ENCODE measurements at regions not wholly inside any gene's neighbourhood (a gene's known extent, or its start where the extent isn't known, plus 50 kb on each side); places are given as distances from the start of the nearest gene placed in this dataset.
A peak's percentile ranks its signal among the peaks of the same experiment; 100 is the strongest.
"Not testable (repeated sequence)": the region's sequence is repeated elsewhere in the genome, so short reads cannot be mapped to it uniquely, and the experiment has no call there.

GRCh38 chr4:115275615-115276014 lies 162.2 kb upstream of the NDST4 start:
- no peak for DNase-seq

- DNase-seq, result peak; percentile 17
These were observed 161.1 kb upstream of the NDST4 start for GRCh38 chr4:115274545-115274944.

- DNase-seq, result peak; percentile 47
These were observed 159.2 kb upstream of the NDST4 start for GRCh38 chr4:115272594-115272993.

- DNase-seq, result peak; percentile 70
These were observed 158.8 kb upstream of the NDST4 start for GRCh38 chr4:115272185-115272584.

GRCh38 chr4:115260195-115260594 lies 146.8 kb upstream of the NDST4 start:
- no peak for DNase-seq

- DNase-seq, result no peak
These were observed 146.2 kb upstream of the NDST4 start for GRCh38 chr4:115259642-115260041.

- no peak for DNase-seq
These were observed 136.4 kb upstream of the NDST4 start for GRCh38 chr4:115249808-115250207.

- DNase-seq, result peak; percentile 35
These were observed 121.1 kb upstream of the NDST4 start for GRCh38 chr4:115234405-115235093.

GRCh38 chr4:115233600-115233999 lies 120.2 kb upstream of the NDST4 start:
- no peak for DNase-seq

- no peak for DNase-seq
These were observed 116.5 kb upstream of the NDST4 start for GRCh38 chr4:115229873-115230272.

- DNase-seq, result no peak
These were observed 115.4 kb upstream of the NDST4 start for GRCh38 chr4:115228851-115229250.

GRCh38 chr4:115222061-115222460 lies 108.6 kb upstream of the NDST4 start:
- no peak for DNase-seq

GRCh38 chr4:115219862-115220261 lies 106.4 kb upstream of the NDST4 start:
- no peak for DNase-seq

GRCh38 chr4:115219315-115219860 lies 106.0 kb upstream of the NDST4 start:
- DNase-seq, result no peak

- no peak for DNase-seq
These were observed 102.5 kb upstream of the NDST4 start for GRCh38 chr4:115215935-115216334.

- no peak for DNase-seq
These were observed 100.3 kb upstream of the NDST4 start for GRCh38 chr4:115213716-115214115.

GRCh38 chr4:115201042-115201330 lies 87.6 kb upstream of the NDST4 start:
- DNase-seq, result no peak

GRCh38 chr4:115200201-115201041 lies 87.0 kb upstream of the NDST4 start:
- DNase-seq, result not testable (repeated sequence)

GRCh38 chr4:115194612-115195011 lies 81.2 kb upstream of the NDST4 start:
- DNase-seq, result not testable (repeated sequence)

GRCh38 chr4:115190529-115190928 lies 77.1 kb upstream of the NDST4 start:
- DNase-seq, result no peak

- DNase-seq, result no peak
These were observed 73.7 kb upstream of the NDST4 start for GRCh38 chr4:115187136-115187535.

- DNase-seq, result not testable (repeated sequence)
These were observed 66.1 kb upstream of the NDST4 start for GRCh38 chr4:115179438-115180062.

GRCh38 chr4:115178687-115179086 lies 65.3 kb upstream of the NDST4 start:
- not testable (repeated sequence) for DNase-seq

- DNase-seq, result no peak
These were observed 57.8 kb upstream of the NDST4 start for GRCh38 chr4:115171220-115171619.
